Stimulated activated naive B cell treated with anti-CD40 and anti-IgM and Interleukin-4, amounts not matched to agents 10 μg/mL and 1 μg/mL and 100 μg/mL, for 72 hours (primary cell): ENCODE measurements at regions not wholly inside any gene's neighbourhood (a gene's known extent, or its start where the extent isn't known, plus 50 kb on each side); places are given as distances from the start of the nearest gene placed in this dataset.

Experiments used
- ATAC-seq, 2 donors: fragments of 150-1000 bp; cut with Tn5 transposase; replicated peaks; 2 replicates each; pipeline ENCODE4 v1.10.0; 2021; ENCODE audit warnings: moderate library complexity in 1 of 2
- DNase-seq: peaks from one replicate; pipeline ENCODE4 v3.0.0; 2021
- H3K27ac Mint-ChIP-seq: one replicate; pipeline ENCODE4 v1.8.0; 2022; ENCODE audit warnings: mild to moderate bottlenecking, mixed read lengths
- H3K27me3 Mint-ChIP-seq, 2 donors: one replicate each; pipeline ENCODE4 v1.8.0; 2022; ENCODE audit warnings: mixed read lengths in 2 of 2
- H3K36me3 Mint-ChIP-seq, 2 donors: one replicate each; pipeline ENCODE4 v1.8.0; 2022; ENCODE audit warnings: mixed read lengths in 2 of 2, mild to moderate bottlenecking in 1 of 2
- H3K4me1 Mint-ChIP-seq, 2 donors: one replicate each; pipeline ENCODE4 v1.8.0; 2022; ENCODE audit warnings: mixed read lengths in 2 of 2, mild to moderate bottlenecking in 1 of 2
- H3K4me3 Mint-ChIP-seq, 2 donors: one replicate each; pipeline ENCODE4 v1.8.0; 2022; ENCODE audit warnings: mild to moderate bottlenecking in 2 of 2, mixed read lengths in 2 of 2, moderate library complexity in 1 of 2
- H3K9me3 Mint-ChIP-seq, 2 donors: one replicate each; pipeline ENCODE4 v1.8.0; 2022; ENCODE audit warnings: mixed read lengths in 2 of 2, mild to moderate bottlenecking in 1 of 2

- H3K27me3 Mint-ChIP-seq, result no peaks in the 10 kb centered on the region
- H3K9me3 Mint-ChIP-seq, result peaks cover 3 to 4% of the 10 kb centered on the region in 2 donors
- DNase-seq, result no peak
- no peak for ATAC-seq
- H3K4me1 Mint-ChIP-seq, result peaks cover 30 to 46% of the 10 kb centered on the region in 2 donors
- no peak overlapping the region for H3K4me3 Mint-ChIP-seq
- H3K36me3 Mint-ChIP-seq, result peaks cover 22 to 54% of the 10 kb centered on the region in 2 donors
- peak overlapping the region; percentile 56 for H3K27ac Mint-ChIP-seq
Measured at GRCh38 chr6:14252271-14252850, 134.8 kb downstream of the CD83 start.

GRCh38 chr6:14254505-14254904 lies 136.9 kb downstream of the CD83 start:
- DNase-seq (peak; percentile 53), ATAC-seq (peak; percentile 95 to 98)
- Mint-ChIP-seq H3K36me3 (peaks cover 24 to 53% of the 10 kb centered on the region in 2 donors), H3K4me3 (peak overlapping the region; percentile 54 to 62), H3K27me3 (no peaks in the 10 kb centered on the region), H3K4me1 (peaks cover 32 to 53% of the 10 kb centered on the region in 2 donors), H3K9me3 (peaks cover 3 to 4% of the 10 kb centered on the region in 2 donors), H3K27ac (peak overlapping the region; percentile 91)

GRCh38 chr6:14255916-14256315 lies 138.3 kb downstream of the CD83 start:
- no peak overlapping the region for H3K27ac Mint-ChIP-seq
- peaks cover 29 to 54% of the 10 kb centered on the region in 2 donors for H3K4me1 Mint-ChIP-seq
- peaks cover 34 to 61% of the 10 kb centered on the region in 2 donors for H3K36me3 Mint-ChIP-seq
- no peaks in the 10 kb centered on the region for H3K27me3 Mint-ChIP-seq
- ATAC-seq (no peak), DNase-seq (no peak)
- no peak overlapping the region for H3K4me3 Mint-ChIP-seq
- peaks cover 3 to 9% of the 10 kb centered on the region in 2 donors for H3K9me3 Mint-ChIP-seq

GRCh38 chr6:14258117-14258516 lies 140.5 kb downstream of the CD83 start:
- no peak overlapping the region for H3K27ac Mint-ChIP-seq
- H3K27me3 Mint-ChIP-seq, result no peaks in the 10 kb centered on the region
- DNase-seq (no peak), ATAC-seq (no peak)
- peaks cover 1 to 8% of the 10 kb centered on the region in 2 donors for H3K9me3 Mint-ChIP-seq
- H3K36me3 Mint-ChIP-seq, result peaks cover 27 to 48% of the 10 kb centered on the region in 2 donors
- H3K4me1 Mint-ChIP-seq, result peaks cover 21 to 47% of the 10 kb centered on the region in 2 donors
- no peak overlapping the region for H3K4me3 Mint-ChIP-seq

GRCh38 chr6:14258695-14259593 lies 141.4 kb downstream of the CD83 start:
- peaks cover 28 to 44% of the 10 kb centered on the region in 2 donors for H3K36me3 Mint-ChIP-seq
- H3K4me1 Mint-ChIP-seq, result peaks cover 18 to 41% of the 10 kb centered on the region in 2 donors
- peaks cover 0 to 9% of the 10 kb centered on the region in 2 donors for H3K9me3 Mint-ChIP-seq
- DNase-seq (no peak), ATAC-seq (no peak)
- H3K27me3 Mint-ChIP-seq, result no peaks in the 10 kb centered on the region
- H3K27ac Mint-ChIP-seq, result peak overlapping the region; percentile 9
- H3K4me3 Mint-ChIP-seq, result no peak overlapping the region

GRCh38 chr6:14259594-14260152 lies 142.1 kb downstream of the CD83 start:
- H3K27me3 Mint-ChIP-seq, result no peaks in the 10 kb centered on the region
- peak overlapping the region; percentile 9 for H3K27ac Mint-ChIP-seq
- H3K9me3 Mint-ChIP-seq, result peaks cover 4 to 13% of the 10 kb centered on the region in 2 donors
- ATAC-seq (no peak), DNase-seq (no peak)
- peaks cover 12 to 40% of the 10 kb centered on the region in 2 donors for H3K4me1 Mint-ChIP-seq
- no peak overlapping the region for H3K4me3 Mint-ChIP-seq
- peaks cover 28 to 44% of the 10 kb centered on the region in 2 donors for H3K36me3 Mint-ChIP-seq

GRCh38 chr6:14260839-14261238 lies 143.3 kb downstream of the CD83 start:
- Mint-ChIP-seq H3K27me3 (no peaks in the 10 kb centered on the region), H3K27ac (no peak overlapping the region), H3K4me3 (no peak overlapping the region), H3K36me3 (peaks cover 28 to 47% of the 10 kb centered on the region in 2 donors), H3K4me1 (peaks cover 19 to 44% of the 10 kb centered on the region in 2 donors), H3K9me3 (peaks cover 4 to 13% of the 10 kb centered on the region in 2 donors)
- DNase-seq (no peak), ATAC-seq (no peak)

GRCh38 chr6:14263881-14264424 lies 146.4 kb downstream of the CD83 start:
- H3K27ac Mint-ChIP-seq, result no peak overlapping the region
- H3K9me3 Mint-ChIP-seq, result peaks cover 4 to 13% of the 10 kb centered on the region in 2 donors
- DNase-seq (no peak), ATAC-seq (no peak)
- no peak overlapping the region for H3K4me3 Mint-ChIP-seq
- H3K4me1 Mint-ChIP-seq, result peaks cover 24 to 51% of the 10 kb centered on the region in 2 donors
- no peaks in the 10 kb centered on the region for H3K27me3 Mint-ChIP-seq
- H3K36me3 Mint-ChIP-seq, result peaks cover 32 to 53% of the 10 kb centered on the region in 2 donors

GRCh38 chr6:14265049-14266021 lies 147.8 kb downstream of the CD83 start:
- Mint-ChIP-seq H3K36me3 (peaks cover 20 to 50% of the 10 kb centered on the region in 2 donors), H3K27me3 (no peaks in the 10 kb centered on the region)

GRCh38 chr6:14266266-14266665 lies 148.7 kb downstream of the CD83 start:
- DNase-seq, result no peak
- Mint-ChIP-seq H3K27me3 (no peaks in the 10 kb centered on the region), H3K4me3 (no peak overlapping the region), H3K4me1 (peaks cover 43 to 66% of the 10 kb centered on the region in 2 donors), H3K9me3 (peaks cover 5 to 7% of the 10 kb centered on the region in 2 donors), H3K36me3 (peaks cover 16 to 45% of the 10 kb centered on the region in 2 donors), H3K27ac (no peak overlapping the region)
- ATAC-seq, result no peak

More at GRCh38 chr6:14265049-14266021, 147.8 kb downstream of the CD83 start:
- ATAC-seq (peak; percentile 48 to 65), DNase-seq (no peak)
- peak overlapping the region; percentile 14 for H3K27ac Mint-ChIP-seq
- H3K9me3 Mint-ChIP-seq, result peaks cover 4 to 13% of the 10 kb centered on the region in 2 donors
- no peak overlapping the region for H3K4me3 Mint-ChIP-seq
- H3K4me1 Mint-ChIP-seq, result peaks cover 35 to 57% of the 10 kb centered on the region in 2 donors

GRCh38 chr6:14267885-14268660 lies 150.5 kb downstream of the CD83 start:
- H3K27me3 Mint-ChIP-seq, result no peaks in the 10 kb centered on the region
- peak overlapping the region; percentile 53 for H3K27ac Mint-ChIP-seq
- H3K36me3 Mint-ChIP-seq, result peaks cover 25 to 55% of the 10 kb centered on the region in 2 donors
- H3K4me3 Mint-ChIP-seq, result no peak overlapping the region
- H3K9me3 Mint-ChIP-seq, result peaks cover 5 to 8% of the 10 kb centered on the region in 2 donors
- peaks cover 53 to 83% of the 10 kb centered on the region in 2 donors for H3K4me1 Mint-ChIP-seq
- no peak for DNase-seq
- ATAC-seq, result no peak

GRCh38 chr6:14269436-14269835 lies 151.9 kb downstream of the CD83 start:
- H3K27me3 Mint-ChIP-seq, result no peaks in the 10 kb centered on the region
- no peak overlapping the region for H3K4me3 Mint-ChIP-seq
- ATAC-seq, result peak; percentile 69 to 74
- H3K9me3 Mint-ChIP-seq, result peaks cover 0 to 9% of the 10 kb centered on the region in 2 donors
- peak overlapping the region; percentile 81 for H3K27ac Mint-ChIP-seq
- H3K36me3 Mint-ChIP-seq, result peaks cover 31 to 60% of the 10 kb centered on the region in 2 donors
- no peak for DNase-seq
- peaks cover 59 to 92% of the 10 kb centered on the region in 2 donors for H3K4me1 Mint-ChIP-seq
